ENCODE measurements at regions not wholly inside any gene's neighbourhood (a gene's known extent, or its start where the extent isn't known, plus 50 kb on each side); places are given as distances from the start of the nearest gene placed in this dataset.

- ChIA-PET CTCF (no interaction called here), POLR2A (no interaction called here)
- Mint-ChIP-seq H3K4me1 (no peaks in the 10 kb centered on the region), H3K27ac (no peak overlapping the region), H3K4me3 (no peak overlapping the region), H3K36me3 (ENCODE audit: low read depth) (no peaks in the 10 kb centered on the region), H3K27me3 (no peaks in the 10 kb centered on the region), H3K9me3 (no peaks in the 10 kb centered on the region)
- TF ChIP-seq CTCF (IDR thresholded peaks at IDR 0.05) = no peak
- intact Hi-C loops (cut with micrococcal nuclease) = no loop called here
- DNase-seq (no peak), ATAC-seq (ENCODE audit: low read depth) (no peak)
Observed at GRCh38 chr7:156140447-156140846, 328.2 kb upstream of the SHH start.

GRCh38 chr7:156139633-156140032 lies 327.4 kb upstream of the SHH start:
- DNase-seq (no peak), ATAC-seq (ENCODE audit: low read depth) (no peak)
- ChIA-PET CTCF (no interaction called here), POLR2A (no interaction called here)
- Mint-ChIP-seq H3K36me3 (ENCODE audit: low read depth) (no peaks in the 10 kb centered on the region), H3K9me3 (no peaks in the 10 kb centered on the region), H3K4me1 (no peaks in the 10 kb centered on the region), H3K27ac (no peak overlapping the region), H3K27me3 (no peaks in the 10 kb centered on the region), H3K4me3 (no peak overlapping the region)
- intact Hi-C loops (cut with micrococcal nuclease) = no loop called here
- TF ChIP-seq CTCF (IDR thresholded peaks at IDR 0.05) = no peak

- Mint-ChIP-seq H3K36me3 (ENCODE audit: low read depth) (no peaks in the 10 kb centered on the region), H3K9me3 (no peaks in the 10 kb centered on the region), H3K4me1 (no peaks in the 10 kb centered on the region), H3K27ac (no peak overlapping the region), H3K27me3 (no peaks in the 10 kb centered on the region), H3K4me3 (no peak overlapping the region)
- ATAC-seq (ENCODE audit: low read depth) (no peak), DNase-seq (no peak)
- POLR2A ChIA-PET = no interaction called here
- TF ChIP-seq CTCF (IDR thresholded peaks at IDR 0.05) = no peak
- CTCF ChIA-PET = no interaction called here
- intact Hi-C loops (cut with micrococcal nuclease) = no loop called here
Observed at GRCh38 chr7:156139112-156139511, 326.8 kb upstream of the SHH start.

- ChIA-PET CTCF (no interaction called here), POLR2A (no interaction called here)
- H3K27ac Mint-ChIP-seq = no peak overlapping the region
- H3K36me3 Mint-ChIP-seq (ENCODE audit: low read depth) = no peaks in the 10 kb centered on the region
- H3K27me3 Mint-ChIP-seq = no peaks in the 10 kb centered on the region
- no peak overlapping the region for H3K4me3 Mint-ChIP-seq
- DNase-seq (no peak), ATAC-seq (ENCODE audit: low read depth) (no peak)
- H3K4me1 Mint-ChIP-seq = no peaks in the 10 kb centered on the region
- TF ChIP-seq CTCF (IDR thresholded peaks at IDR 0.05) = no peak
- H3K9me3 Mint-ChIP-seq = peaks cover 2% of the 10 kb centered on the region
- intact Hi-C loops (cut with micrococcal nuclease) = no loop called here
Observed at GRCh38 chr7:156131881-156132280, 319.6 kb upstream of the SHH start.

DNA sequence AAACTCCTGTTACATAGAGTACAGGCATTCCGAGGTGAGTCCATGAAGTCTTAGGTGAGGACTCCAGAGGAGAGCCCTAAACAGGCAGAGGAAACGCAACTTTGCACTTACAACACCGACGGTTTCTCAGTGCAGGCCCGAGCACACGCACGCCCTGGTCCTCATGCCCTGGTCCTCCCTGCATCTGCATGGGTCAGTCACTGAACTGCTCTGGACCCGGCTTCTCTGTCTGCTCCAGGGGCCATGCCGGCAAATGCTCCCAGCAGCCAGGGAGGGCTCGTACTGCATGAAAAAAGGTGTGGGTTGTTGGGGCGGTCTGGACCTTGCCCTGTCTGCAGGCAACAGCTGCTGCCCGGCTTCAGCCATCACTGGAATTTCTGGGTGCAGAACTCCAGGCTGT lies 317.3 kb upstream of the SHH start:
- ATAC-seq (ENCODE audit: low read depth) (no peak), DNase-seq (no peak)
- H3K27ac Mint-ChIP-seq = no peak overlapping the region
- no peaks in the 10 kb centered on the region for H3K36me3 Mint-ChIP-seq (ENCODE audit: low read depth)
- POLR2A ChIA-PET = no interaction called here
- peaks cover 2% of the 10 kb centered on the region for H3K9me3 Mint-ChIP-seq
- no peaks in the 10 kb centered on the region for H3K4me1 Mint-ChIP-seq
- H3K4me3 Mint-ChIP-seq = no peak overlapping the region
- no peaks in the 10 kb centered on the region for H3K27me3 Mint-ChIP-seq
- intact Hi-C loops (cut with micrococcal nuclease) = no loop called here
- no peak for TF ChIP-seq CTCF (IDR thresholded peaks at IDR 0.05)
- CTCF ChIA-PET = no interaction called here

Measured in activated B cell treated with CpG ODN at 0.5 μM for 24 hours (primary cell).